OCI-LY7 (cell line): ENCODE measurements at regions not wholly inside any gene's neighbourhood (a gene's known extent, or its start where the extent isn't known, plus 50 kb on each side); places are given as distances from the start of the nearest gene placed in this dataset.

Source experiments
- CTCF ChIP-seq: fragments of 200-600 bp; sonication (generic); conservative IDR thresholded peaks from 2 replicates; pipeline ENCODE4 v1.5.1; 2014; ENCODE audit warnings: mild to moderate bottlenecking, antibody characterized with exemption, low read length, moderate library complexity, mixed read lengths
- EZH2phosphoT487 ChIP-seq: fragments of 200-600 bp; sonication (generic); IDR thresholded peaks from 2 replicates; pipeline ENCODE4 v1.6.1; 2018; ENCODE audit warnings: low read depth, borderline replicate concordance, mild to moderate bottlenecking, mixed run types, antibody characterized with exemption, low read length, moderate library complexity, mixed read lengths

- TF ChIP-seq EZH2phosphoT487, result no peak
- no peak for TF ChIP-seq CTCF
Observed at GRCh38 chr12:63005382-63005781, 70.4 kb upstream of the PPM1H start.
